Endothelial cell (in vitro differentiated cells): ENCODE measurements at regions not wholly inside any gene's neighbourhood (a gene's known extent, or its start where the extent isn't known, plus 50 kb on each side); places are given as distances from the start of the nearest gene placed in this dataset.

Experiments used
- DNase-seq: peaks from one replicate; pipeline ENCODE4 v3.0.0; 2021; ENCODE audit warnings: low spot score
- H3K27ac Mint-ChIP-seq: one replicate; pipeline ENCODE4 v1.8.0; 2021; ENCODE audit warnings: mixed read lengths, inconsistent platforms; ENCODE audit not compliant: unreplicated experiment
- H3K27me3 Mint-ChIP-seq: one replicate; pipeline ENCODE4 v1.8.0; 2021; ENCODE audit warnings: mild to moderate bottlenecking, moderate library complexity, mixed read lengths, inconsistent platforms; ENCODE audit not compliant: unreplicated experiment
- H3K36me3 Mint-ChIP-seq: one replicate; pipeline ENCODE4 v1.8.0; 2021; ENCODE audit warnings: mild to moderate bottlenecking, low read depth, mixed read lengths, inconsistent platforms; ENCODE audit not compliant: unreplicated experiment
- H3K4me1 Mint-ChIP-seq: one replicate; pipeline ENCODE4 v1.8.0; 2021; ENCODE audit warnings: mild to moderate bottlenecking, mixed read lengths, inconsistent platforms; ENCODE audit not compliant: unreplicated experiment
- H3K4me3 Mint-ChIP-seq: one replicate; pipeline ENCODE4 v1.8.0; 2021; ENCODE audit warnings: mild to moderate bottlenecking, mixed read lengths, inconsistent platforms; ENCODE audit not compliant: unreplicated experiment
- H3K9me3 Mint-ChIP-seq: one replicate; pipeline ENCODE4 v1.8.0; 2021; ENCODE audit warnings: mixed read lengths, inconsistent platforms; ENCODE audit not compliant: unreplicated experiment
- TF ChIP-seq, protein P1 (sequence below): fragments of 200-600 bp; sonication (generic); IDR thresholded peaks from one replicate; pipeline ENCODE4 v1.5.0; 2021; ENCODE audit warnings: antibody characterized with exemption; ENCODE audit not compliant: unreplicated experiment

DNA sequence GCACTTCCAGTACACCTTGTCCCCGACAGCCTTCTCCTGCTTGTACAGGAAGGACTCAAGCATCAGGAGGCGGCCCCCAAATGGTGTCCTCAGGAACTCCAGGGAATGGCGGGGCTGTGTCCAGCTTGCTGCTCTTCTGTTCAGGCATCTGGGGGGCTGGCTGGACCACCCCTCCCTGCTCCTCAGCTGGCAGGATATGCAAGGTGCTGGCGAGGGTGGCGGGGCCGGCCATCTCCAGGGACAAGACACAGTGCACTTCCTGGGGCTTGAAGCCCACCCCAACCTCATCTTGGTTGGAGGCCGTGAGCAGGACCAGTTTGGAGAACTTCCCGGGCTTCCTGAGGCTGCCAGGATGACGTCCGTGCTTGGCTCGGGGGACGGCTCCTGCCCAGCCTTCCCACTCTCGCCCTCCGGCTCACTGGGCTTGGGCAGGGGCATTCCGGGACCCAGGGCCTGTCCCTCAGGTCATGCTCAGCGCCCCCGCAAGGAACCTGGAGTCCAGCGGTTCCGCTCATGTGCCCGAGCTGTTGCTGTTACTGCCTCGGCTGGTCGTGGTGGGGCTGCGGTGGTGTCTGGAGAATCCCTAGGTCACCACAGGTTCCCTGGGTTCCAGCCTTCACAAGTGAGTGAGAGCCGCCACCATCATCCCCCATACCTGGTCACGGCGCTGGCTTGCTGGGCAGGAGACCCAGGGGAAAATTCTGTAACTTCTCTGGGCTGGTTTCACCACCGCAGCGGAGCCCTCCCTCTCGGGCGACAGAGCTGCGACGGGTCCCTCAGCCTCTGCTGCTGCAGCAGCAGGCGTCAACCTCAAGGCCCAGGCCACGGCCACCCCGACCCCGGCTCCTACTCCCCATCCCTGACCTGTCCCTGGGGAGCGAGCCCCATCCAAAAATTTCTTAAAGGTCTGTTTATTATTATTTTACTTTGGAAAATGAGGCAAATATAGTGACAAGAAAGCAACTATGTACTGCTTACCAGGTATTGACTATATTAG lies 82.8 kb upstream of the FXR1 start:
- no peaks in the 10 kb centered on the region for H3K27me3 Mint-ChIP-seq
- no peak for DNase-seq
- H3K27ac Mint-ChIP-seq: no peak overlapping the region
- no peaks in the 10 kb centered on the region for H3K9me3 Mint-ChIP-seq
- TF ChIP-seq, protein P1, sequence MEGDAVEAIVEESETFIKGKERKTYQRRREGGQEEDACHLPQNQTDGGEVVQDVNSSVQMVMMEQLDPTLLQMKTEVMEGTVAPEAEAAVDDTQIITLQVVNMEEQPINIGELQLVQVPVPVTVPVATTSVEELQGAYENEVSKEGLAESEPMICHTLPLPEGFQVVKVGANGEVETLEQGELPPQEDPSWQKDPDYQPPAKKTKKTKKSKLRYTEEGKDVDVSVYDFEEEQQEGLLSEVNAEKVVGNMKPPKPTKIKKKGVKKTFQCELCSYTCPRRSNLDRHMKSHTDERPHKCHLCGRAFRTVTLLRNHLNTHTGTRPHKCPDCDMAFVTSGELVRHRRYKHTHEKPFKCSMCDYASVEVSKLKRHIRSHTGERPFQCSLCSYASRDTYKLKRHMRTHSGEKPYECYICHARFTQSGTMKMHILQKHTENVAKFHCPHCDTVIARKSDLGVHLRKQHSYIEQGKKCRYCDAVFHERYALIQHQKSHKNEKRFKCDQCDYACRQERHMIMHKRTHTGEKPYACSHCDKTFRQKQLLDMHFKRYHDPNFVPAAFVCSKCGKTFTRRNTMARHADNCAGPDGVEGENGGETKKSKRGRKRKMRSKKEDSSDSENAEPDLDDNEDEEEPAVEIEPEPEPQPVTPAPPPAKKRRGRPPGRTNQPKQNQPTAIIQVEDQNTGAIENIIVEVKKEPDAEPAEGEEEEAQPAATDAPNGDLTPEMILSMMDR: no peak
- no peaks in the 10 kb centered on the region for H3K36me3 Mint-ChIP-seq
- no peak overlapping the region for H3K4me3 Mint-ChIP-seq
- H3K4me1 Mint-ChIP-seq: no peaks in the 10 kb centered on the region

- no peaks in the 10 kb centered on the region for H3K36me3 Mint-ChIP-seq
- H3K27me3 Mint-ChIP-seq: no peaks in the 10 kb centered on the region
- no peaks in the 10 kb centered on the region for H3K4me1 Mint-ChIP-seq
- no peak overlapping the region for H3K4me3 Mint-ChIP-seq
- no peak overlapping the region for H3K27ac Mint-ChIP-seq
- no peak for DNase-seq
- no peaks in the 10 kb centered on the region for H3K9me3 Mint-ChIP-seq
- TF ChIP-seq, protein P1: no peak
These were observed 77.0 kb upstream of the FXR1 start for GRCh38 chr3:180835501-180835900.

DNA sequence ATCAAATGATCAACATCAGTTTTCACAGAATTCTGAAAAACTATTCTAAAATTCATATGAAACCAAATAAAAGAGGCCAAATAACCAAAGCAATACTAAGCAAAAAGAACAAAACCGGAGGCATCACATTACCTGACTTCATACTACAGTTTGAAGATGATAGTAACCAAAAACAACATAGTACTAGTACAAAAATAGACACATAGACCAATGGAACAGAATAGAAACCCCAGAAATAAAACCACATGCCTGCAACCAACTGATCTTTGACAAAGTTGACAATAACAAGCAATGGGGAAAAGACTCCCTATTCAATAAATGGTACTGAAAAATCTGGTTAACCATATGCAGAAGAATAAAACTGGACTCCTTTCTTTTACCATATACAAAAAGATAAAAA lies 75.7 kb upstream of the FXR1 start:
- no peak for DNase-seq
- no peaks in the 10 kb centered on the region for H3K9me3 Mint-ChIP-seq
- no peaks in the 10 kb centered on the region for H3K4me1 Mint-ChIP-seq
- TF ChIP-seq, protein P1: no peak
- H3K4me3 Mint-ChIP-seq: no peak overlapping the region
- no peak overlapping the region for H3K27ac Mint-ChIP-seq
- no peaks in the 10 kb centered on the region for H3K36me3 Mint-ChIP-seq
- H3K27me3 Mint-ChIP-seq: no peaks in the 10 kb centered on the region

GRCh38 chr3:180854887-180855286 lies 57.6 kb upstream of the FXR1 start:
- no peaks in the 10 kb centered on the region for H3K36me3 Mint-ChIP-seq
- DNase-seq: no peak
- TF ChIP-seq, protein P1: no peak
- no peaks in the 10 kb centered on the region for H3K9me3 Mint-ChIP-seq
- no peak overlapping the region for H3K4me3 Mint-ChIP-seq
- no peaks in the 10 kb centered on the region for H3K4me1 Mint-ChIP-seq
- peaks cover 1% of the 10 kb centered on the region for H3K27me3 Mint-ChIP-seq
- H3K27ac Mint-ChIP-seq: no peak overlapping the region

DNA sequence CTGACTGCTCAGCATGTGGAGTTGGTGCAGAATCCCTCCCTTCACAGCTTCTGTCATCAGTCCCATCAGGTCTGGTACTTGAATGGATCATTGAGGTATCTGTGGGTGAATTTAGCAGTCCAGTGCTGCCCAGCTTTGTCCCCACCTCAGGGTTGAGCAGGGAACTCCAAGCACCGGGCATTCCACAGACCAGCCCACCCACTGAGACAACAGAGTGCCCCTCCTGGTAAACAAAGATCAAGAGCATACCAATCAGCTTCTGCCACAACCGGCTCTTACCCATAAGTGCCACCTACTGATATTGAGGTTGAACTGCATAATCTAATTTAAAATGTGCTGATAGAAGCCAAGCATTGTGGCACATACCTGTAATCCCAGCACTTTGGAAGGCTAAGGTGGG lies 57.1 kb upstream of the FXR1 start:
- Mint-ChIP-seq H3K27ac (no peak overlapping the region), H3K4me3 (no peak overlapping the region), H3K27me3 (peaks cover 1% of the 10 kb centered on the region), H3K4me1 (no peaks in the 10 kb centered on the region), H3K36me3 (no peaks in the 10 kb centered on the region), H3K9me3 (no peaks in the 10 kb centered on the region)
- TF ChIP-seq, protein P1: peak; percentile 26
- DNase-seq: no peak
